ENCODE measurements at regions not wholly inside any gene's neighbourhood (a gene's known extent, or its start where the extent isn't known, plus 50 kb on each side); places are given as distances from the start of the nearest gene placed in this dataset.

DNA sequence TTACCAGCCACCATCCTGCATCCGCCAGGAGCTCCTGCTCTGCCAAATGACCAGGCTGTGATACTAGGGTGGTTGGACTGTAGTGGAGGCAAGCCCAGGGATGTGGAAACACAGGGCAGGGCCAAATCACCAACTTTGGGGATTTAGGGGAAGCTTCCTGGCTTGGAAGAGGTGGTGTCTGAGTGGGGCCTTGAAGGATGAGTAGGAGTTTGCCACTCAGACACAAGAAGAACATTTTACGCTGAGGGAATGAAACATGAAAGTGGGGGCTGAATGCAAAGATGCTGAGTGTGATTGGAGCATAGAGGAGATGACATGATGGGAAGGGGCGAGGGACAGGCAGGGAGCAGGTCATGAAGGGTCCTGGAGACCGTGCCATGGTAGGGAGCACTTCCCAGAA lies 329.5 kb downstream of the RPS24 start:
- no peak for DNase-seq (ENCODE audit: low spot score)

GRCh38 chr10:78365694-78366093 lies 332.0 kb downstream of the RPS24 start:
- no peak for DNase-seq (ENCODE audit: low spot score)

- DNase-seq (ENCODE audit: low spot score), result no peak
Measured at GRCh38 chr10:78366663-78367411, 333.2 kb downstream of the RPS24 start.

- DNase-seq (ENCODE audit: low spot score), result no peak
Measured at GRCh38 chr10:78367751-78368150, 334.1 kb downstream of the RPS24 start.

DNA sequence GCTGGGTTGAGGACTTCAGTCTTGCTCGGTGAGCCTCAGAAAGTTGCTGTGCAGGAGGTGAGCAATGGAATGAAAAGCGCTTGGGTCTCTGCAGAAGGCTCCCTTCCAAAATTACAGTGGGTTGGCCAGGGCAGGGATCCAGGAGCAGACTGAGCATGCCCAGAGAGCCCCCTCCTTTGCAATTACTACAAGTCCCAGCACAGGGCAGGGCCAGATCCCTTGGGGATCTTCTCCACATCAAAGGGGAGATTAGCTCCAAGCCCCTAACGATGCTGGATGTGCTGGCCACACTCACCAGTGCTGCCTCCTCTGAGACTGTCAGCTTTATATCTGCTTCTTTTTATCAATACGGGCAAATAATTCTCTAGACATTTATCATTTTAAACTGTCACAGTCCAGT lies 337.5 kb downstream of the RPS24 start:
- DNase-seq (ENCODE audit: low spot score), result no peak

GRCh38 chr10:78372806-78373205 lies 339.1 kb downstream of the RPS24 start:
- DNase-seq (ENCODE audit: low spot score), result no peak

- DNase-seq (ENCODE audit: low spot score), result no peak
Measured at GRCh38 chr10:78374331-78375028, 340.8 kb downstream of the RPS24 start.

DNA sequence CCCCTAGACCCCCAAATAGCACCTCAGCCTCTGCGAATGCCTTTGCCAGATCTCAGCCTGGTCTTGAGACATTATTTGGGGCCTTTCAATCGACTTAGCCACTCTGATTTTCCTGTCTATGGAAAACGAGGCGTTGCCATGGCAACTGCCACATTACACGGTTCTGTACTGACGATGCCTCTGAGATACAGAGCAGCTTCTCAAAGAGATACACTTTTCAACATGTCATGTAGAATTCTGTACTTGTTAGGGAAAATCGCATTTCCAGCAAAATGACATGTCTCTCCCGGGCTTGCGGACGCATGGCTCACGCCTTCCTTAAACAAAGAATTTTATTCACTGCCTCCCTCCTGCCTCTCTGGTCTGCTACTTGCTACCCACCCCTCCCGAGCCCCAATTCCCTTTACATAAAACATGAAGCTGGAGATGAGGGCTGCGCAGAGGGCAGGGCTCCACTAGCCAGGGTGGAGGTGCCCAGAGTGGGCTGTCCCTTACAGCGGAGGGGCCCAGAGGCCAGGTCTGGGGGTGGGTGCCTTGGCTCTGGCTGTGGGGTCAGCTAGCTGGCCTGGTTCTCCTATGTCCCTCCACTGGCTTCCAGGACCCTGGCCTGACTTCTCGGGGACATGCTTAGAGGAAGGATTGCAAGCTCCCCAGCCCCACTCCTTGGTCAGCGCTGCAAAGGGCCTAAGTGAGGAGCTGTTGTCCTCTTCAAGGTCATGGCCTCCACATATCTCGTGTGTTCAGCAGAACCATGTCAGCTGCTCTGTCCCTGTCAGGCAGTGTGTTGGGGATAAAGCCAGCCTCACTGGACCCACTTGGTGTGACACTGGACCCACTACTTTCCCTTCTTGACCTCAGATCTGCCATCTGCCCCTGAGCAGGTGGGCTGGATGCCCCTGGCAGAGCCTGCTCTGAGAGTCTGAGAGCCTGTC lies 342.5 kb downstream of the RPS24 start:
- no peak for DNase-seq (ENCODE audit: low spot score)

- no peak for DNase-seq (ENCODE audit: low spot score)
Measured at GRCh38 chr10:78377356-78377755, 343.7 kb downstream of the RPS24 start.

DNA sequence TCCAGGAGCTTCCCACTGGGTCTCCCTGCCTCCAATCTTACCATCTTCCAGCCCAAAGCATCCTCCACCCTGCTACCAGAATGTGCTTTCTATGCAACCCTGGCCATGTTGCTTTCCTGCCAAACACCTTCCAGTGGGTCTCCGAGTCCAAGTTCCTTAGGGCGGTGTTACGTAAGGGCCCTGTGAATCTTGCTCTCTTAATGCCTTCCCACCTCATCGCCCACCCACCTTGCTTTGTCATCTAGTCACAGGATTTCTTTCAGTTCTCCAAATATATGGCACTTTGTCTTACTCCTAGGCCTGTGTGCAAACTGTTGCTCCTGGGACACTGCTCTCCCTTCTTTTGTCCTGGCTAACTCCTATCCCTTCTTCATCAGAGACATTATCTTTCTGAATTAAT lies 344.5 kb downstream of the RPS24 start:
- DNase-seq (ENCODE audit: low spot score), result no peak

DNA sequence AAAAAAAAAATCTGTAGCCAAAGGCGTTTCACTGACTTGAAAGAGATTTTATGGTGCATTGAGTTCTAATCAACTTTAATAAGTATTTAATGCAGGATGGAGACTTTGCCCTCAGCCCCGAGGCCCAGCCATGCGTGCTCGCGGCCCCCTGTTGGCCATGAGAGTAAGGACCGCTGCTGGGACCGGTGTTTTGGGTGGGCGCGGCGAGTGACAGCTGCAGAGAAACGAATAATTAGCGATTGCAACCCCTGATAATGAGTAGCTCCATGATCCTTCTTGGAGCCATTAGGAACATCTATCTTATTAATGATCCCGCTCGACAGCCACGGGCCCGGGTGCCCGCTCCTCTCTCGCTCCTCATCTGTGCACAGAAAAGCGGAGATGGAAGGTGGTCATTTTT lies 347.4 kb downstream of the RPS24 start:
- DNase-seq (ENCODE audit: low spot score), result no peak

DNA sequence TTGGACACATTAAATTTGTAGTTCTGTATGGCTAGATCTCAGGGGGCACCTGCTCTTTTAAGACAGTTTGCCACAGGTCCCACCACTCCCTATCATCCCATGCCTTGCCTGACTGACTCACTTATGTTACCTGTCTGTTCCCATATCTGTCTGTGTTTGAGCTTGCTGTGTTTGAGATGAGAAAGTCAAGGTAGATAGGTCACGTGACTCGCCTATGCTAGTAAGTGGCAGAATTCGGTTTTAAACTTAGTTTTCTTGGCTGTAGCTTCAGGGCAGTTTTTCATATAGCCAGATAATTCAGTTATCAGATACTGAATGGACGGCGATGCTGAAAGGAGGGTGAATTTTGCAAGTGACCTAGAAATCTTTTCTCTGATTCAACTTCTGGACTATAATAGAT lies 348.4 kb downstream of the RPS24 start:
- no peak for DNase-seq (ENCODE audit: low spot score)

GRCh38 chr10:78382772-78383171 lies 349.1 kb downstream of the RPS24 start:
- DNase-seq (ENCODE audit: low spot score), result no peak

- DNase-seq (ENCODE audit: low spot score), result no peak
Measured at GRCh38 chr10:78383378-78384048, 349.9 kb downstream of the RPS24 start.

DNA sequence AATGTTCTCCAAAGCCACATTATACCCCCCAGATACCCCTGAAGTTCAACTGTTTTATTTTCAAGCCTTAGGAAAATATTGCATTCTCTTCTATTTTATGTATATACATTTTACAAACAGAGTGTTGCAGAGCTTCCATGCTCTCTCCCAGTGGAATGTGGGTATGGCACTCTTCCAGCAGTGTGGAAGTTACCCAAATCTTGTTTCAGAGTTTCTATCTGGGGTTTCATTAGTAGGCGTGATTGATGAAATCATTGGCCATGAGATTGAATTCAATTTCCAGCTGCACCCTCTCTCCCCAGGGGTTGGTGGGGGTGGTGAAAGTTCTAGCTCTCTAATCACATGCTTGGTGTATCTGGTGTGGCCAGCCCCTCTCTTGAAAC lies 350.4 kb downstream of the RPS24 start:
- DNase-seq (ENCODE audit: low spot score), result no peak

GRCh38 chr10:78385599-78385998 lies 351.9 kb downstream of the RPS24 start:
- no peak for DNase-seq (ENCODE audit: low spot score)

DNA sequence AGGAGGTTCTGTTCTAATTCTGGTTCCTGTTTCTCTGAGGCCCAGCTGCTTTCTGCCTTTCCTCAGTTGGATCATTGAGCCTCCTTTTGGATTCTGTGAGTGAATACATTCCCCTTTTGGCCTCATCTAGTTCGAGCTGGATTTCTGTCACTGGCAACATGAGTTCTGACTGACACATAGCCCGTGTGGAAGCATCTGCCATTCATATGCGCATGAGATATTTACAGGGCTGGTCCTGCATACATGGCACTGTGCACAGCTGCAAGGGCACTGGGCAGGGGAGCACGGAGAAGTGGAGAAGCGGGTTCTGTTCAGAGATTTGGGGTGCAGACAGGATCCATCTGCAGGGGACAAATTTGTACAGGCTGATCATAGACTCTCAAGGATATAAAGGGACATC lies 352.8 kb downstream of the RPS24 start:
- no peak for DNase-seq (ENCODE audit: low spot score)

- DNase-seq (ENCODE audit: low spot score), result no peak
Measured at GRCh38 chr10:78388331-78389050, 354.8 kb downstream of the RPS24 start.

DNA sequence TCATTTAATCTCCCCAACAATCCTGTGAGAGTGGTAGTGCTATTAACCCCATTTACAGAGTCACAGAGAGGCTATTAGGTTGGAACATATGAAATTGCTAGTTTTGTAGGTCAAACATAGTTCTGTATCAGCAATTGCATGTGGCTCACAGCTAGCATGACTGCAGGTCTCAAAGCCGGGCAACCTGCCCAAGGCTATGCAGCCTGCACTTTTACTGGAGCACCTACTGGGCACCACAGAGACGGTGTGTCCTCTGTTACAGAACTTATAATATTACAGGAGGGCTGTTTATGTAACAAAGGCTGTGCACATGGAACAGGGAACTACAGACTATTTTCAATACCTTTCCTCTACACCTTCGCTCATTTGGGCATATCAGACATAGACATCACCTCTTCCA lies 355.8 kb downstream of the RPS24 start:
- DNase-seq (ENCODE audit: low spot score), result no peak

DNA sequence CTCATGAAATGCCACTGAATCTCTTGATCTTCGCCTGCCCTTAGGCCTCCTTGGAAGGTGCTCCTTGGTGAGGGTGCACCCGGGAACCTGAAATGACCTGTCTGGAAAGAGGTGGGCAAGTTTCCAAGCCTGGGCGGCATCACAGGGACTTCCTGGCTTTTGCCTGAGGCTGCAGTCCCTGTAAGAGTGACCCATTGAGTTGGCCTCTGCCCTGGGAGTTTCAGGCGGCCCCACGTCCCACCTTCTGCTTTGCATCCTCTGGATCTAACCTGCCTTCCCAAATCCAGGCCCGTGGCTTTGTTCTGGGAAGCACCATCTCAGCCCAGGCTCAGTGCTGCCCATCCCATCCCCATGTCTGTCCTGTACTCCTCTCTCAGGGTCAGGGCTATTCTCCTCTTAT lies 356.4 kb downstream of the RPS24 start:
- DNase-seq (ENCODE audit: low spot score), result no peak

GRCh38 chr10:78390817-78391216 lies 357.2 kb downstream of the RPS24 start:
- DNase-seq (ENCODE audit: low spot score), result no peak

Measured in A172 (cell line).